Suppressor macrophage (primary cell): ENCODE measurements at regions not wholly inside any gene's neighbourhood (a gene's known extent, or its start where the extent isn't known, plus 50 kb on each side); places are given as distances from the start of the nearest gene placed in this dataset.

ENCODE experiments used
- DNase-seq, 4 experiments: peaks; one replicate each; pipeline ENCODE4 v3.0.0-alpha.2; 2020 to 2022

DNA sequence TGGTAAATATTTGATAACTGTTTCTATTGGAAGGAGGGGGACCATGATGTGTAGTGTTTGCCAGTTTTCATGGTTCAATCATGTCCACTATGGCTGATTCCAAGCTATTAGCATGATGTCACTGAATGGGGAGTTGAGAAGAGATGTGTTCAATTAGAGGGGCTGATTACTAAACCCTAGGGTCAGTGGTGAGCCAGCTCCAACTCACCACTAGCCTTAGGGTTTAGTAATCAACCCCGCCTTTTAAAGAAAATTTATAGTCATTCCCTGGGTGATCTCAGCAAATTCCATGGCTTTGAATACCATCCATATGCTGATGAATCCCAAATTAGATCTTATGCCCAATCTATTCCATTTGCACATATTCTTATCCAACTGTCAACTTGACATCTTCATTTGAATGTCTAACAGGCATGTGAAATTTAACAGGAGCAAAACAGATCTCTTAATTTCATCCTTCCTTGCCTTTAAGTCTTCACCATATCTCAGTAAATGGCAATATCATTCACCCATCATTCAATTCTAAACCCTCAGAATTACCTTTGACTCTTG is 98.8 kb downstream of the GCNT1 start:
- no peak for DNase-seq

DNA sequence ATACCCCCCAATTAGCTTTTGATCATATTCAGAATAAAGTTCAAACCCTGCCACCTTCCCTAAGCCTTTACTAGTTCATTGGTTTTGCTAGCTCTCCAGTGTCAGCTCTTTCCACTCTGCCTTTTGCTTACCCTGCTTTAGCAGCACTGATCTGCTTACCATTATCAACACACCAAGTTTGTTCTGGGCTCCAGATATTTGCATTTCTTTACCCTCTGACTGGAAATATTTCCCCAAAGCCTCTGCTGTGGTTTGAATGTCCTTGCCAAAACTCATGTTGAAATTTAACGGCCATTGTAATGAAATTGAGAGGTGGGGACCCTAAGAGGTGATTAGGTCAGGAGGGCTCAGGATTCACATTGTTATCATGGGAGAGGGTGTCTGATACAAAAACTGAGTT is 99.5 kb downstream of the GCNT1 start:
- DNase-seq = no peak

DNA sequence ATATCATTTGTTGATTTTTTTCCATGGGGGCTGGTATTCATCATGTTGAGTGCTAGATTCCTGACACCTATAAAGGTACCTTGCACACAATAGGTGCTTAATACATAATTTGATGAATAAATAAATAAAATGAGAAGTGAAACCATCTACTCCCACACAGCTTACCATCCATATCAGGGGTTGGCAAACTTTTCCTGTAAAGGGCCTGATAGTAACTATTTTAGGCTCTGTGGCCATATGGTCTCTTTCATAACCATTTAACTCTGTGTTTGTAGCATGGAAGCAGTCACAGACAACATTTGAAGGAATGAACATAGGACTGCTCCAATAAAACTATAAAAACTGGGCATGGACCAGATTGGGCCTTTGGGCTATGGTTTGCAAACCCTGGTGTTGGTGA is 100.3 kb downstream of the GCNT1 start:
- peak; percentile 38 to 76 (median 60) for DNase-seq

DNA sequence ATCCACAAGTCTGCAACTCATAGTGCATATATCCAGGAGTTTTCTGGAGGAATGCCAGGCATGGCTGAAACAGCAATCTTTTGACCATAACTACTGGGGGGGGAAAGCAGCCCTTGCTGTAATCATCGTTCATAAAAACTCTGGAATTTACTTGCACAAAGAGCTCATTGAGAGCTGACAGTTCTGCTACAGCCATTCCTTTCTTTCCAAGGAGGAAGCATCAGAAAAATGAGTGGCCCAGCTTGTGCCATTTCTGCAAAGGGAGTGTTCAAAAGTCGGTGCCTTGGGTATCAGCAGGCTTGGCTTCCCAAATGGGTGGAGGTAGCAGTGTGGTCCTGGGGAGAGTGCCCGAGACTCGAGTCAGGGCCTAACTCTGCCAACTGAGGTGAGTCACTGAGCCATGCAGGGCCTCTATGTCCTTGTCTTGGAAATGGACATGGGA is 101.5 kb downstream of the GCNT1 start:
- DNase-seq = peak in 2 of 4 experiments; percentile 10 to 35

DNA sequence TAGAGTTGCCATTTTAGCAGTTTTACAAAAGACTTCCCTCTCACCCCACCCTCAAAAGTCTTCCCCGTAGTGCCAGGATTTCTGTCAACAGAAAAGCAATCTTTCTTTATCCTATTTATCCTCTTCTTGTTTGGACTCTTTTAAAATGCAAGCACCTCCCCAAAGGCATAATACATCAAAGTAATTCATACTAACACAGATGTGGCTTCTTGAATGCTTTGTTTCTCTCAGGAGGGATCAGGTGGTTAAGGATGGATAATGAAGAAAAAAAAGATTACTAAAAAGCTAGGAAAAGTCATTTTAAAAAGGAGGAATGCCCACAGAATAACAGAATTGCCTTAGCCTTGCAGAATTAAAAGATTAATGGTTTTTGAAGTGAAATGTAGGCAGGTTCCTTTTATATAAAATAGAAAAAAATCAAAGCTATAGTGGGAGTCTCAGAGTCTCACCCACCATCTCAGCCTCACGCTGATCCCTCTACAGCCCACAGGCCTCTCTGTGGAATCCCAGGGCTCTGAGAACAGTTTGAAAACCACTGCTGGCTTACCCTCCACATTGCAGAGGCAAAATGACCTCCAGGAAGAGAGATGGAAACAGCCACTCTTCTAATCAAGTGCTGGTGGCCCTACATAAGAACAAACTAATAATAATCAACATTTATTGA is 102.2 kb downstream of the GCNT1 start:
- DNase-seq = no peak
